ENCODE measurements at regions not wholly inside any gene's neighbourhood (a gene's known extent, or its start where the extent isn't known, plus 50 kb on each side); places are given as distances from the start of the nearest gene placed in this dataset.

DNA sequence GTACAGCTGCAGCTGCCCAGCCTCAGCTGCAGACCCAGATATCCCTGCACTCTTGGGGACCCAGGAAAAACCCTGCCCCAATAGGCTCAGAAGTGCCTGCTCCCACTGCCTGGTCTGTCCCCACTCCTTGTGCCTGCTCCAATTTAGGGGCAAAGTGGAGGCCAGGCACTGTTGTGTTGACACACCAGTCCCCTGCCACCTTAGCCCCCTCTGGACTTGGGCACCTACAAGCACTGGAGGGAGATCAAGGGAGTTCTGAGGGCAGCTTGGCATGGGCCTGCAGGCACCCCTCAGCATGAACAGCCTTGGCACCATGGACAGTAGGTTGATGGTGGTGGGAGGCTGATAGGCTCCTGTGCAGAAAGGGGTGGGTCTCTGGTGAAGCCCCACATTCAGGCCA is 2020.8 kb upstream of the ADGRL3 start:
- Histone ChIP-seq H3K4me3 (ENCODE audit: low read length, poor library complexity, severe bottlenecking) (no peak overlapping the region), H3F3A (ENCODE audit: low read depth) (no peaks in the 10 kb centered on the region), H4K20me1 (ENCODE audit: insufficient read depth, low read length, poor library complexity, severe bottlenecking) (no peaks in the 10 kb centered on the region), H3K9ac (ENCODE audit: low read depth, low read length, poor library complexity, severe bottlenecking) (no peak overlapping the region), H3K9me3 (ENCODE audit: insufficient read depth, low read depth, low read length) (no peaks in the 10 kb centered on the region), H3K36me3 (ENCODE audit: insufficient read depth, low read length) (no peaks in the 10 kb centered on the region), H3K79me2 (ENCODE audit: insufficient read depth, low read length) (no peaks in the 10 kb centered on the region), H3K4me1 (ENCODE audit: insufficient read depth, low read length, poor library complexity, severe bottlenecking) (no peaks in the 10 kb centered on the region), H2AFZ (ENCODE audit: low read length) (no peak overlapping the region), H3K27me3 (ENCODE audit: insufficient read depth, low read length, poor library complexity, severe bottlenecking) (no peaks in the 10 kb centered on the region), H3K4me2 (ENCODE audit: low read depth, low read length, poor library complexity, severe bottlenecking) (no peak overlapping the region), H3K9me2 (replicated peaks; ENCODE audit: low read depth, low read length) (no peaks in the 10 kb centered on the region)
- no peak for TF ChIP-seq EZH2phosphoT487 (IDR thresholded peaks at IDR 0.05; ENCODE audit: borderline replicate concordance)
- TF ChIP-seq, protein P1, sequence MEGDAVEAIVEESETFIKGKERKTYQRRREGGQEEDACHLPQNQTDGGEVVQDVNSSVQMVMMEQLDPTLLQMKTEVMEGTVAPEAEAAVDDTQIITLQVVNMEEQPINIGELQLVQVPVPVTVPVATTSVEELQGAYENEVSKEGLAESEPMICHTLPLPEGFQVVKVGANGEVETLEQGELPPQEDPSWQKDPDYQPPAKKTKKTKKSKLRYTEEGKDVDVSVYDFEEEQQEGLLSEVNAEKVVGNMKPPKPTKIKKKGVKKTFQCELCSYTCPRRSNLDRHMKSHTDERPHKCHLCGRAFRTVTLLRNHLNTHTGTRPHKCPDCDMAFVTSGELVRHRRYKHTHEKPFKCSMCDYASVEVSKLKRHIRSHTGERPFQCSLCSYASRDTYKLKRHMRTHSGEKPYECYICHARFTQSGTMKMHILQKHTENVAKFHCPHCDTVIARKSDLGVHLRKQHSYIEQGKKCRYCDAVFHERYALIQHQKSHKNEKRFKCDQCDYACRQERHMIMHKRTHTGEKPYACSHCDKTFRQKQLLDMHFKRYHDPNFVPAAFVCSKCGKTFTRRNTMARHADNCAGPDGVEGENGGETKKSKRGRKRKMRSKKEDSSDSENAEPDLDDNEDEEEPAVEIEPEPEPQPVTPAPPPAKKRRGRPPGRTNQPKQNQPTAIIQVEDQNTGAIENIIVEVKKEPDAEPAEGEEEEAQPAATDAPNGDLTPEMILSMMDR (conservative IDR thresholded peaks at IDR 0.05; ENCODE audit: low read length) = no peak

DNA sequence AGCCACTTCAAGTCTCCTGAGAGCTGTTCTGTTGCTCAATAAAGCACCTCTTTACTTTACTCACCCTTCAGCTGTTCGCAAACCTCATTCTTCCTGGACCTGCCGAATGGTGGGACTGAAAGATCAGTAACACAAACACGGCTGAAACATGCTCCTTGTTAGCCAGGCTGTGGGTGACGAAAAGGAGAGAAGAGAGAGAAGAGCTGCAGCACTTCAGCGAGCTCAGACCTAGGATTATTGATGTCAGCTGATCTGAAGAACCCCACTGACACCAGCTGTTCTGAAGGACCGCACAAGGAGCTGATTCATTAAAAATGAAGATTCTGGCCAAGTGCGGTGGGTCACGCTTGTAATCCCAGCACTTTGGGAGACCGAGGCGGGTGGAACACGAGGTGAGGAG is 2020.0 kb upstream of the ADGRL3 start:
- no peak overlapping the region for H3K4me3 ChIP-seq (ENCODE audit: low read length, poor library complexity, severe bottlenecking)
- no peak overlapping the region for H3K4me2 ChIP-seq (ENCODE audit: low read depth, low read length, poor library complexity, severe bottlenecking)
- no peaks in the 10 kb centered on the region for H3K4me1 ChIP-seq (ENCODE audit: insufficient read depth, low read length, poor library complexity, severe bottlenecking)
- no peaks in the 10 kb centered on the region for H3K9me2 ChIP-seq (replicated peaks; ENCODE audit: low read depth, low read length)
- H3K9me3 ChIP-seq (ENCODE audit: insufficient read depth, low read depth, low read length) = no peaks in the 10 kb centered on the region
- H3K36me3 ChIP-seq (ENCODE audit: insufficient read depth, low read length) = no peaks in the 10 kb centered on the region
- no peaks in the 10 kb centered on the region for H3F3A ChIP-seq (ENCODE audit: low read depth)
- TF ChIP-seq, protein P1 (conservative IDR thresholded peaks at IDR 0.05; ENCODE audit: low read length) = no peak
- no peak for TF ChIP-seq EZH2phosphoT487 (IDR thresholded peaks at IDR 0.05; ENCODE audit: borderline replicate concordance)
- H3K27me3 ChIP-seq (ENCODE audit: insufficient read depth, low read length, poor library complexity, severe bottlenecking) = no peaks in the 10 kb centered on the region
- H2AFZ ChIP-seq (ENCODE audit: low read length) = no peak overlapping the region
- no peaks in the 10 kb centered on the region for H3K79me2 ChIP-seq (ENCODE audit: insufficient read depth, low read length)
- no peak overlapping the region for H3K9ac ChIP-seq (ENCODE audit: low read depth, low read length, poor library complexity, severe bottlenecking)
- H4K20me1 ChIP-seq (ENCODE audit: insufficient read depth, low read length, poor library complexity, severe bottlenecking) = no peaks in the 10 kb centered on the region

GRCh38 chr4:59180969-59181368 is 2019.2 kb upstream of the ADGRL3 start:
- H3K4me2 ChIP-seq (ENCODE audit: low read depth, low read length, poor library complexity, severe bottlenecking) = no peak overlapping the region
- H3K4me1 ChIP-seq (ENCODE audit: insufficient read depth, low read length, poor library complexity, severe bottlenecking) = no peaks in the 10 kb centered on the region

More at GRCh38 chr4:59180969-59181368, 2019.2 kb upstream of the ADGRL3 start:
- Histone ChIP-seq H4K20me1 (ENCODE audit: insufficient read depth, low read length, poor library complexity, severe bottlenecking) (no peaks in the 10 kb centered on the region), H3K36me3 (ENCODE audit: insufficient read depth, low read length) (no peaks in the 10 kb centered on the region), H3K9me2 (replicated peaks; ENCODE audit: low read depth, low read length) (no peaks in the 10 kb centered on the region), H3K4me3 (ENCODE audit: low read length, poor library complexity, severe bottlenecking) (no peak overlapping the region), H3K9ac (ENCODE audit: low read depth, low read length, poor library complexity, severe bottlenecking) (no peak overlapping the region), H2AFZ (ENCODE audit: low read length) (no peak overlapping the region), H3K27me3 (ENCODE audit: insufficient read depth, low read length, poor library complexity, severe bottlenecking) (no peaks in the 10 kb centered on the region), H3K79me2 (ENCODE audit: insufficient read depth, low read length) (no peaks in the 10 kb centered on the region), H3K9me3 (ENCODE audit: insufficient read depth, low read depth, low read length) (no peaks in the 10 kb centered on the region), H3F3A (ENCODE audit: low read depth) (no peaks in the 10 kb centered on the region)
- TF ChIP-seq EZH2phosphoT487 (IDR thresholded peaks at IDR 0.05; ENCODE audit: borderline replicate concordance) = no peak
- TF ChIP-seq, protein P1 (conservative IDR thresholded peaks at IDR 0.05; ENCODE audit: low read length) = no peak
